NCI-H1694 (cell line): ENCODE measurements at regions not wholly inside any gene's neighbourhood (a gene's known extent, or its start where the extent isn't known, plus 50 kb on each side); places are given as distances from the start of the nearest gene placed in this dataset.
"Not testable (repeated sequence)": the region's sequence is repeated elsewhere in the genome, so short reads cannot be mapped to it uniquely, and the experiment has no call there.

Experiments used
- DNase-seq: peaks from one replicate; lab custom pipeline; 2025; lab: John Stamatoyannopoulos, UW

DNA sequence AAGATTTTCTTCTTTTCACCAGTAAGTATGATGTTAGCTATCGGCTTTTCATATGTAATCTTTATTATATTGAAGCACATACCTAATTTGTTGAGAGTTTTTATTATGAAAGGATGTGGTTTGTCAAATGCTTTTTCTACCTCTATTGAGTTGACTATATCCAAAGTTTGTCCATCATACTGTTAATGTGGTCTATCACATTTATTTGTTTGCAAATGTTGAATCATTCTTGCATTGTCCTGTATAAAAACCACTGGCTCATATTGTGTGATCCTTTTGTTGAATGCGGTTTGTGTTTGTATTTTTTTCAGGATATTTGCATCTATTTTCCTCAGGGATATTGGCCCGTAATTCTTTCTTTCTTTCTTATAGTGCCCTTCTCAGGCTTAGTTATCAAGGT, 675.5 kb downstream of the NUP35 start:
- DNase-seq: no peak

DNA sequence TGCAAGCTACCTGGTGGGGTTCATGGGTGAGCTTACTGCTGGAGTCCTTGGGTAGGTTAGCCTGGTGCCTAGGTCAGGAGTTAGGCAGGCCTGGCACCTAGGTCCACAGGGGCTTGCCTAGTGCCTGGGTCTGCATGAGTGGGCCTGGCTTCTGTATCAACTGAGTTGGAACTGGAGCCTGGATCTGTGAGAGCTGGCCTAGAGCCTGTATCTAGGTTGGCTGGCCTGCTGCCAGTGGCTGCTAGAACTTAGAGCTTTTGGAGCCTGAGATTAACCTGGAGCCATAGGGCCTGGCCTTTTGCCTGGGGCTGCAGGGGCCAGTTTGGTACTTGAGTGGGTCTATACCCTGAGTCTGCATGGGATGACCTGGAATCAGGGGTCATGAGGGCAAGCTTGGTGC, 679.4 kb downstream of the NUP35 start:
- DNase-seq: no peak

DNA sequence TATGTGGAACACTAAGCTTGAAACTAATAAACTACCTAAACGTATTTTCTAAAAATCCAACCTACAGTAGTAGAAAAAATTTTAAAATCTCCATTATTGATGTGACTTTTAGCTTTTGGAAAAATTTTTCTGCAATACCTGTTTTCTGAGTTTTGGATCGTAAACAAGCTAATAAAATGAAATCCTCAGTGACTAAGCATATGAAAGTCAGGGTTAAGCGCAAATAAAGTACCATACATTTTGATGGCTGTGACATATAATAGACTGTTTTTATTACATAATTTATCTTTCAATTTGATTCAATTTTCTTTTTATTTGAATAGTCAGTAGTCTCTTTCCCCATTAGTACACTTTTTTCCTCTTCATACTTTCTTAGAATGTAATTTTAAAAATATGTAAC, 683.6 kb downstream of the NUP35 start:
- DNase-seq: no peak

DNA sequence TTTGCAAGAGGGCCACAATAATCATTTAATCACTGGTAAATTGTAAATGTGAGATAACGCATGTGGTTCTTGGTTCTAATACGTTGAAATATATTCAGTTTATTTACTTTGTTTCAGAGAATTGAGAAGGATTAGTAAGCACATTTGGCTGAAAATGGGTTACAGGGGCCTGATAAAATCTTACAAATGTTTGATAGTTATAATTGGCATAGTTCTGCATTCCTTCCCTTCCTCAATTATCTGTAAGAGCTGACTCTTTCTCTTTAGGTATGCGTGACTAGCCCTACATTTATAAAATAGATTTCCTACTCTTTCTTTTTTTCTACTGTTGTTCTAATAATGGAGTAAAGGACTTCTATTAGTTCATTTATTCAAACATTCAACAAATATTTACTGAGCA, 685.2 kb downstream of the NUP35 start:
- DNase-seq: no peak

DNA sequence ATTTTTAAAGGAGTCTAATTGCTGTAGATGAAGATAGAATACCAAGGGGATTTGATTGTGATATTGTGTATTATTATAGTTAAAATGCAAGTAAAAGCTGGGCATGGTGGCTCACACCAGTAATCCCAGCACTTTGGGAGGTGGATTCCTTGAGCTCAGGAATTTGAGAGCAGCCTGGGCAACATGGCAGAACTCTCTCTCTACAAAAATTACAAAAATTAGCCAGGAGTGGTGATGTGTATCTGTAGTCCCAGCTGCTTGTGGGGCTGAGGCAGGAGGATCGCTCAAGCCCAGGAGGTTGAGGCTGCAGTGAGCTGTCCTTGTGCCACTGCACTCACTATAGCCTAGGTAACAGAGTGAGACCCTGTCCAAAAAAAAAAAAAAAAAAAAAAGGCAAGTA, 687.0 kb downstream of the NUP35 start:
- no peak for DNase-seq

DNA sequence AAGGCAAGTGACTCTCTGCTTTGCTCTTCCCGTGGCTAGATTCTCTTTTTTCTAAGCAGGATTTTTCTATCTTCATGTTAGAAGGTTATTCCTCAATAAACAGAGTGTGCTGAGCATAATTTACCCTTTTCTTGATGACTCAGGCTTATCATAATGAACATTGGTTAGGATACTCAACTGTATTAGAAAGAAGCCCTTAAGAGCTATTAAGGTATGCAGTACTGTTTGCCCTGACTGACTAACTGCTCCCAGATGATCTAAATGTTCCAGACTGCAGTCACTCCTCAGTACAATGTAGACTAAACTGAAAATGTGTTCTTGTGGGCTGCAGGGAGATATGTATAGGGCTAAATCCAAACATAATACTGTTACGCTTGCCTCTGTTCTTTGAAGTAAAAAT, 687.8 kb downstream of the NUP35 start:
- no peak for DNase-seq

DNA sequence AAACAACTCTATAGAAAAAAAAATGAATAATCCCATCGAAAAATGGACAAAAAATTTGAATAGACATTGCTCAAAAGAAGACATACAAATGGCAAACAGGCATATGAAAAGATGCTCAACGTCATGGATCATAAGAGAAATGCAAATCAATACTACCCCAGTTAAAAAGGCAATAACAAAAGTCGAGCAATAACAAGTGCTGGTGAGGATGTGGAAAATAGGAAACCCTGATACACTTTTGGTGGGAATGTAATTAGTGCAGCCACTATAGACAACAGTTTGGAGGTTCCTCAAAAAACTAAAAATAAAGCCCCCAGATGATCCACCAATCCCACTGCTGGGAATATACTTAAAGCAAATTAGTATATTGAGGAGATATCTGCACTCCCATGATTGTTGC, 701.5 kb downstream of the NUP35 start:
- no peak for DNase-seq

DNA sequence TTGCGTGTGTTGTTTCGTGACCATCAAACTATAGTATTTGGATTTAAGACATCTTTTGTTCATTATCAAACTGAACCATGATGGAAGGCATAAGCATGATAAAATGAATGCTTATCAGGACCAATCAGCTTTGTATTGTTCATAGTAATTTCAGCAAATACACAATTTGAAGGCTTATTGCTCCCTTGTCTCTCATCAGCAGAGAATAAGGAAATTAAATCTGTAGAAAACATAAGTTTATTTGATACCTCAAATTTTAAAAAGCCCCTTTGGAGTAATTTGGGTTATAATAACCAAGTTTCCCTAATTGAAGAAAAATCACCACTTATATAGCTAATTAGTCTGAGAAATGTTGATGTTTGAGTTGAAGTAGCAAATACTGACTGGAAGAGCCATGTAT, 705.7 kb downstream of the NUP35 start:
- DNase-seq: no peak

DNA sequence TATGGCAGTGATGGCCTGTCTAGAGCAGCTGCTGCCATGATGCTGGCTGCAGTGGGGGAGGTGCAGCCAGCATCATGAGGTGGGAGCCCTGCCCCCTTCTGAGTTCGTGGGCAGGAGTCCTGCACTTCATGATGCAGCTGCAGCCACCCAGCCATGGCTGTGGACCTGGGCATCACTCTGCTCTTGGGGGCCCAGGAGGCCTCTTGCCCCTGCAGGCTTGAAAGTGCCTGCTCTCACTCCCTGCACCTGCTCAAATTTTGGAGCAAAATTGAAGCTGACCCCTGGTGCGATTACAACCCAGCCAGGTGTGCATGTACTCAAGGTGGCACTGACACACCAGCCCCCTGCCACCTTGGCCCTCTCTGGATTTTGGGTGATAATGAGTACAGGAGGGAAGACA, 712.9 kb downstream of the NUP35 start:
- no peak for DNase-seq

DNA sequence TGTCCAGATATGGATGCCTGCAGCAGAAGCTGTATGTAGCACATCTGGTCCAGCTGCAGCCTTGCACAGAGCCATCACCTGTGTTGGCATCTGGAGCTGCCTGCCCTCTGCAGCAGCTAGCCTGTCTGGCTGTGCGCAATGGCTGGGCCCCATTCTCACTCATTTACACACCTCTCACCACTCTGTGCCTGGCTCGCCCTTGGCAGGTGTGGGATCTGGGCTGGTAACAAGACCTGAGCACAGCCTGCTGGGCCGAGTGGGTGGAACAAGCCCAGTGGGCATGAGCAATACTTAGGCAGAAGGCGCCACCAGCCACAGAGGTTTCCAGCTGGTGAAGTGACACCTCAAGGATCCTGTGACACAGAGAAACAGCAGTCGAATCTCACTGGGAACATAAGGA, 714.1 kb downstream of the NUP35 start:
- DNase-seq: no peak

DNA sequence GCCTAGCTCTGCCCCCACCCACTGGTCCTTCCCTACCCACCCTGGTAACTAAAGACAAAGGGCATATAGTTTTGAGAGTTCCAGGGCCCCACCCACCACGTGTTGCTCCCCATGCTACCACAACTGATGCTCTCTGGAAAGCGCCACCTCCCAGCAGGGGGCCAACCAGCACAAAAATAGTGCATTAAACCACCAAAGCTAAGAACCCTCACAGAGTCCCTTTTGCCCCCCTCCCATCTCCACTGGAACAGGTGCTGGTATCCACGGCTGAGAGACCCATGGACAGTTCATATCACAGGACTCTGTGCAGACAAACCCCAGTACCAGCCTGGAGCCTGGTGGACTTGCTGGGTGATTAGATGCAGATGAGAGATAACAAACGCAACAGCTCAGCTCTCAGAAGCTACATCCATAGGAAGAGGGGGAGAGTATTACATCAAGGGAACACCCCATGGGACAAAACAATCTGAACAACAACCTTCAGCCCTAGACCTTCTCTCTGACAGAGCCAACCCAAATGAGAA, 715.9 kb downstream of the NUP35 start:
- DNase-seq: no peak

DNA sequence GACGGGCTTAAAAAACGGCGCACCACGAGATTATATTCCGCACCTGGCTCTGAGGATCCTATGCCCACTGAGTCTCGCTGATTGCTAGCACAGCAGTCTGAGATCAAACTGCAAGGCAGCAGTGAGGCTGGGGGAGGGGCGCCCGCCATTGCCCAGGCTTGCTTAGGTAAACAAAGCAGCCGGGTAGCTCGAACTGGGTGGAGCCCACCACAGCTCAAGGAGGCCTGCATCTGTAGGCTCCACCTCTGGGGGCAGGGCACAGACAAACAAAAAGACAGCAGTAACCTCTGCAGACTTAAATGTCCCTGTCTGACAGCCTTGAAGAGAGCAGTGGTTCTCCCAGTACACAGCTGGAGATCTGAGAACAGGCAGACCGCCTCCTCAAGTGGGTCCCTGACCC, 725.6 kb downstream of the NUP35 start:
- not testable (repeated sequence) for DNase-seq

DNA sequence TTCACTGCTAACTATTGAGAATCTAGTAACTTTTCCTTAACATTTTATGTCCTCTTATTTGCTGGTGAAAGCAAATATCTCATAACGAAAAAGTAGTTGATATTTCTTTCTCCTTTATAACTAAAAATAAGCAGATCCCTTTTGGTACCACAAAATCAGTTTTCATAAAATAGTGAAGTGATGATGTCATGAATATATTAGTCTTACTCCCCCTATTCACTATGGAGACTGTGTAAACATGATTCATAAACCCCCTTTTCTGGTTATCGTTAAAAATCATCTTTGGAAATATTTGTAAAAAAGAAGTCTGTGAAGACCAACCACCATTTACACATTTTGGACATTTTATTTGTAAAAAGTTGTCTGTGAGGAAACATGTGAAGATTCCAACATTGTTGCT, 734.9 kb downstream of the NUP35 start:
- no peak for DNase-seq

DNA sequence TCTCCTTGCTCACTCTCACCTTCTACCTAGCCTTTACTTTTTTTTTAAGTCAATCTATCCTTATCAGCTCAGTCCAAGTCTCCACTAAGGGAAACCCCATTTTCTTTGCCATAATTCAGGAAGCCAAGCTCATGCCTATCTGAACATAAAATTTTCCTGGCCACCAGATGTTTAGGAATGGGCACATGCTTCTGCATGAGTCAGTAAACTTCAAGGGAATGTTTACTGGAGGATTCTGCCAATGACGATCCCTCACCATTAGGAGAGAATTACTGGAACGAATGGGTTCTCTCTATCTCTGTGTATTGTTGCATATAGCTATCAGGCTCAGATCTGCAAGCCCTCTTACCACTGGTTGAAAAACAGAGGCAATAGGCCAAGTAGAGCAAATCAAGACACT, 731.7 kb upstream of the ZNF804A start:
- no peak for DNase-seq

DNA sequence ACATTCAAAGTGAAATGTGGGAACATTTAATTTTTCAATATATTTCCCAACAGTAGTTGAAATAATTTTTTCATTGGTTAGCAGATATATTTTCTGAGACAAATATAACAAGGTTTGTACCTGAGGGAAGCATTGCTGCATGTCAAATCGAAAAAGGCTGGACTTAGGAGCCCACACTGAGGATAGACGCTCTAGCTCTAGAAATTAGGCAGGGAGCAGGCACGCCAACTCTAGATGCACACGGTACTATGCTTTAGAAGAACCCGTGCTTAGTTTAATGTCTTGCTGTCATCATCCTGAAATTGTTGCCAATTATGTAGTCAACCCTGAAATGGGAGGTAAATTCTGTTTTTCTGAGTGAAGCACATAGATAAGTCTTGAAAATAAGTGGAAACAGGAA, 731.1 kb upstream of the ZNF804A start:
- DNase-seq: no peak

DNA sequence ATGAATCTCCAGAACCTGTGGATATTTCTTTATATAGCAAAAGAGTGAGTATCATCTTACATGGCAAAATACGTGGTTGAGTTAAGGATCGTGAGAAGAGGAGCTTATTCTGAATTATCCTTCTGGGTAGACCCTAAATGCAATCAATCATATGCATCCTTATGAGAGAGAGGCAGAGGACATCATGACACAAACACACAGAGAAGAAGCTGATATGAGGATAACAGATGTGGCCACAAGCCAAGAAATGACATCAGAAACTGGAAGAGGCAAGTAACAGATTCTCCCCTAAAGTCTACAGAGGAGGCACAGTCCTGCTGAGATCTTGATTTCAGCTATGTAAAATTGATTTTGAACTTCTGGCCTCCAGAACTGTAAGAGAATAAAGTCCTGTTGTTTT, 730.2 kb upstream of the ZNF804A start:
- DNase-seq: no peak

DNA sequence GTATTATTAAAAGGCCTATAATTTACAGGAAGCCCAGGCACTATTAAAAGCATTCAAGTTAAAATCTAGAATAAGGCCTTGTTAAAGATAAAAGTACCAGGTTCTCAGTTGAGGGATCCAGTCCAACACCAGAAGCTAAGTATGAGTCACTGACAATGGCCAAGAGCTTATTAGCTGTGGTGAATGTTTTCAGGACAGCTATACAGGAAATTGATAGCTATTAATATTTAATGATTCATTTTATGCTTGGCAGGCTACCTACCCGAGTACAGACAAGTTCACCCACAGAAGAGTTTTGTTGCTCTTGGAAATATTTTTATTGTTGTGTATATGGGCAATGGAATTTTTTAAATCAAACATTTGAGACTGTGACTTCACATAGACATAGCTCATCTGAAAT, 729.6 kb upstream of the ZNF804A start:
- no peak for DNase-seq

DNA sequence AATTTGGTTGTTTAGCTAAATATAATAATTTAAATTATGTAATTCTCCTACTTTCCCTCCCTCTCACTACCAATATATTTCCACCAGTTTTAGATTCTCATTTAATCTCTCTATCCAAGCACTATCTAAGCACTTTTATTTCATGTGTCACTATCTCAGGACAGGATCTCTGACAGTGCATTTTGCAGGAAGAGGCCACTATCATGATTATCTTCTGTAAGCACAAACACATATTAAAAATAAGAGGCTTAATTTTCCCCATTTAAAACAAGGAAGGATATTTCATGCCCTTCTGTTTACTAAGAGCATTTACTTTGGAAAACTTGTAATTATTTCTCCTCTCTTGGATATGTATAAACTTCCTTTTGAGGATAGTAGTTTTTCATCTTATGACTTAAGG, 726.2 kb upstream of the ZNF804A start:
- no peak for DNase-seq

DNA sequence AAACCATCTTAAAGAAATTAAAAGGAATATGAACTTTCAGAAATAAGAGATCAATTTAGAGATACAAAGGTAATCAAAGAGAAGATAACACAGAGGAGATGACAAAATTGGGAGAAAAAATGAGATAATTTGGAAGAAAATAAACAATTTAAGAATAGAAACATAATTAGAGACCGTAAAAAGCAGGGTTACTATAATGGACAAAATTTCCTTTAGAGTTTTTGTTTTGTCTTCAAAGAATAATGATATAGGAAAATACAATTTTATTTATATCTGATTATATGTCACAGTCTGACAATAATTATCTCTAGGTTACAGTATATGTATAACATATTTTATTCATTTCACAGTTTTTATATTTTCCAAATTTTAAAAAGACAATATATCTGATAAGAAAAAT, 716.4 kb upstream of the ZNF804A start:
- no peak for DNase-seq

DNA sequence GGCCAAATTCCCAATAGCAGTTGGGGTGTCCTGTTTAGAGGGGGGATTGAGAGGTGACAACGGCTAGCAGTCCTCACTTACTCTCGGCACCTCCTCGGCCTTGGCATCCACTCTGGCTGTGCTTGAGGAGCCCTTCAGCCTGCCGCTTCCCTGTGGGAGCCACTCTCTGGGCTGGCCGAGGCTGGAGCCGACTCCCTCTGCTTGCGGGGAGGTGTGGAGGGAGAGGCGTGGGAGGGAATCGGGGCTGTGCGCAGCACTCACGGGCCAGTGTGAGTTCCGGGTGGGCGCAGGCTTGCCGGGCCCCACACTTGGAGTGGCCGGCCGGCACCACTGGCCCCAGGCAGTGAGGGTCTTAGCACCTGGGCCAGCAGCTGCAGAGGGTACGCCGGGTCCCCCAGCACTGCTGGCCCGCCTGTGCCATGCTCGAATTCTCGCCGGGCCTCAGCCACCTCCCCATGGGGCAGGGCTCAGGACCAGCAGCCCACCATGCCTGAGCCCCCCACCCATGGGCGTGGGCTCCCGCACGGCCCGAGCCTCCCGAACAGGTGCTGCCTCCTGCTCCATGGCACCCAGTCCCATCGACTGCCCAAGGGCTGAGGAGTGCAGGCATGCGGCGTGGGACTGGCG, 705.9 kb upstream of the ZNF804A start:
- no peak for DNase-seq

DNA sequence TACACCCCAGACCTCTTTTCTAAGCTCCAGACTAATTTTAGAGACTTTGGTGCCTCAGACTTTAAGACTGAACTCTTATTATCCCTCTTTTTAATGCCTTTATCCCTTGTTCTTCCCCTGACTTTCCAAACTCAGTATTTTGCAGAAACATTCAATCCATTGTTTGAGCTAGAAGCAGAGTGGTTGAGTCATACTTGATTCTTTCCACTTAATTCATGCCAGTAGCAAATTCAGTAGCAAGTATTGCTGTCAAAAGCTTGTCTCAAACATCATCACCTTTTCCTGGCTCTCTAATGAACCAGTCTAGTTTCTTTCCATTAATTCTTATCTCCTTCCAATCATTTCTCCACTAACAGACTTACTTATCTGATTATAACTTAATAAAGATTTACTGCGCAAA, 699.7 kb upstream of the ZNF804A start:
- no peak for DNase-seq

DNA sequence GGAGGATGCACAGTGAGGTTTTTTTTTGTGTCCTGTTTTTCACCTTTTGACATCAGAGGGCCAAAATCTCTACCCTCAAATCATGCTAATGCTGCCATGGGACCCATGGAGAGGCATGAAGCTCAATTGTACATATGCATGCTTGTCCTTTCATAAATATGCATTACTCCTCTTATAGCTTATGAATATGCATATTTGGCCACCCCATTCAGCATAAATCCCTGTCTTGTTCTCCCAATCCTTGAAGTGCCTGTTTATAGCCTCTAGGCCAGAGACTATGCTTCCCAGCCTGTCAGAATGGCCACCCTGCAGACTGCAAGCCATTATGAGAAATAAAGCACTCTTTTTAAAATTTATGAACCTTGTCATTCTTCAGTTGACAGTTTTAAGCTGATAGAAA, 696.4 kb upstream of the ZNF804A start:
- DNase-seq: no peak

DNA sequence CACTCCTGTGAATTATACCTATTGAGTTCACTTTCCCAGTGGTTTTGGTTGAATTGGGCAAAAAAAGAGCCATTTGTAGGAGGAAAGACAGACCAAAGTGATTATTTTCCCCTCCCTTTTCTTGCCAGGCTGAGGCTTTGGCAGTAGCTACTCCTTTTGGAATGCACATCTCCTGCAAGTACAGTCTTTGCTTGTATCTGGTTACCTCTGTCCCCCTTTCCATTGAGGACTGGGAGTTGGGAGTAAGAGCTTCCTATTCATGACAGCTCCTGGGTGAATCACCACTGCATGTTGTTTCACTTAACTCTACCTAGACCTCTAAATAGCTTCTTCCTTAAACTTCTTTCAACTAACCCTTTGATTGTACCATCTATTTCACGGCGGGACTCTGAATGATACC, 695.3 kb upstream of the ZNF804A start:
- DNase-seq: no peak

DNA sequence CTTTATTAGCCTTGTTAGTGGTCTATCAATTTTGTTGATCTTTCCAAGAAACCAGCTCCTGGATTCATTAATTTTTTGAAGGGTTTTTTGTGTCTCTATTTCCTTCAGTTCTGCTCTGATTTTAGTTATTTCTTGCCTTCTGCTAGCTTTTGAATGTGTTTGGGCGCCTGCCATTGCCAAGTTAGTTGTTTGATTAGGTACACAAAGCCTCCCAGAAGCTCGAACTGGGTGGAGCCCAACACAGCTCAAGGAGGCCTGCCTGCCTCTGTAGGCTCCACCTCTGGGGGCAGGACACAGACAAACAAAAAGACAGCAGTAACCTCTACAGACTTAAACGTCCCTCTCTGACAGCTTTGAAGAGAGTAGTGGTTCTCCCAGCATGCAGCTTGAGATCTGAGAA, 682.3 kb upstream of the ZNF804A start:
- DNase-seq: not testable (repeated sequence)

DNA sequence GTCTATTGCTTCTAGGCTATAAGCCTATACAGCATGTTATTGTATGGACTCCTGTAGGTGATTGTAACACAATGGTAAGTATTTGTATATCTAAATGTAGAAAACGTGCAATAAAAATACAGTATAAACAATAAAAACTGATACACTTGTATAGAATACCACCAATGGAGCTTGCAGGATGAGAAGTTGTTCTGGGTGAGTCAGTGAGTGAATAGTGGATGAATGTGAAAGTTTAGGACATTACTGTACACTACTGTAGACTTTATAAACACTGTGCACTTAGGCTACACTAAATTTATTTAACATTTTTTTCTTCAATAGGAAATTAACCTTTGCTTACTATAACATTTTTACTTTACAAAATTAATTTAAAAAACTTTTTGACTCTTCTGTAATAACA, 679.2 kb upstream of the ZNF804A start:
- DNase-seq: no peak
